ENCODE measurements at regions not wholly inside any gene's neighbourhood (a gene's known extent, or its start where the extent isn't known, plus 50 kb on each side); places are given as distances from the start of the nearest gene placed in this dataset.
"Not testable (repeated sequence)": the region's sequence is repeated elsewhere in the genome, so short reads cannot be mapped to it uniquely, and the experiment has no call there.

DNA sequence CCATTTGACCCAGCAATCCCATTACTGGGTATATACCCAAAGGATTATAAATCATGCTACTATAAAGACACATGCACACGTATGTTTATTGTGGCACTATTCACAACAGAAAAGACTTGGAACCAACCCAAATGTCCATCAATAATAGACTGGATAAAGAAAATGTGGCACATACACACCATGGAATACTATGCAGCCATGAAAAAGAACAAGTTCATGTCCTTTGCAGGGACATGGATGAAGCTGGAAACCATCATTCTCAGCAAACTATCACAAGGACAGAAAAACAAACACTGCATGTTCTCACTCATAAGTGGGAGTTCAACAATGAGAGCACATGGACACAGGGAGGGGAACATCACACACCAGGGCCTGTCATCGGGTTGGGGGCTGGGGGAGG lies 225.9 kb upstream of the SETMAR start:
- not testable (repeated sequence) for DNase-seq

DNA sequence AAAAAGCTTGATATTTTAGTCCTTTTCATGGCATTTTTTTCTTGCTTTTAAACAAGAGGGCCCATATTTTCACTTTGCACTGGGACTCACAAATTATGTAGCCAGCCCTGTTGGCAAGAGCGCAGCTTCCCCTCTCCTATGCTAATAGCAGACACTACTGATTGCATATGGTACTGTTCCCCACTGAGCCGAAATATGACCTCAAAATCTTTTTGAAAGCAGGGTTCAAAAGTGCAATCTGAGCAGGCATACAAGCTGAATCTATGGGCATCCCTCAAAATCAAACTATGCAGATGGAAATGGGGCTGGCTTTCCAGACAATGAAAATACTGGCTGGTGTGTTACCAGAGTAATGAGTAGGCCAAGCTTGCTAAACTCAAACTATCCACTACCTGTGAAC lies 225.2 kb upstream of the SETMAR start:
- DNase-seq: no peak

DNA sequence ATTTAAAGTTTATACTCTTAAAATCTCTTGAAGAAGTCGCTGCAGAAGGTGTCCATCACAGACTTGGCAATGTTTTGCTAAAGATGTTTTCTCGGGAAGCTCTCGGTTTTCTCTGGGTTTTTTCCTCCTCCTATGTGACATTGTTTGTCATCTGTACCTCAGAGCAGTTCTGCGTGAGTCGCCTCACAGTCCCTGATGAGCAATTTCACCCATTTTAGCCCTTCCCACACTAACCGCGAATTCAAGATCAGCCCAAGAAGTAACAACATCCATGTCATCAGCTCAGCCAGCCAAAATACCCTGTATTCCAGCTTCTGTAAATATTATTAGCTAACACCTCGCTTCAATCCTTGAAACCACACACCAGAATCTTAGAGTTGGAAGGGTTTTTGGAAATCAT lies 224.3 kb upstream of the SETMAR start:
- DNase-seq: no peak

DNA sequence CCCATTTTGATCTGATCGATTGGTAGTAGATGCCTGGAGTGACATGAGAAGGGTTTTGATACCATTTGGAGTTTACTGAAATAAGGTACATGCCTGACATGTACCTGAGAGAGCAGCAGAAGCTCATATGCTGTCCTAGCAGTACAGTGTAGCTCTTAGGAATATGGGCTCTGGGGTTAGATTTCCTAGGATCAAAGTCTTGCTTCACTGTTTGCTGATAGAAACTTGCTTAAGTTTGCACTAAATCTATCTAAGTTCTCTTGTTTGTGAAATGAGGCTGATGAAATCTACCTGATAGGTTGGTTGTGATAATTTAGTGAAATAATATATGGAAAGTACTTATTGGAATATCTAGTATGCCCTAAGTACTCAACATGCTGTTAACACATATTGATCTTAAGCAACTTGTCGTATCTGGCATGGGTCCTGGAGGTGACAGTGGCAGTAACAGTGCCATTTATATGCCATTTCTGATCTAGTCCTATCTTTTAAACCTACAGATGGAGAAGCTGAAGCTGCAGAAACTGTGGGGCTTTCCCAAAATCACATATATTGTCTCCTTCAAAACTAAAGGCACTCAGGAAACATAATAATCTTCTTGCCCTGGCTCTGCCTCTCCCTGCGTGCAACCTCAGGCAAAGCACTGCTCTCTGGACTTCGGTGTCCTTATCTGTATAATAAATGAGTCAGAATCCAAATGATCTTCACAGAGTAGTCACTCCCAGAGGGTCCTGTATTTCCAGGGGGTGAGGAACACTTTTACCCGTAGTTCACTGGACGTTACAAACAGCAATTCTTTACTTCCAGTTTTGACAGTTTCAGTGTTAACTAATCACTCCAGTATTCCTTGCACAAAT lies 223.6 kb upstream of the SETMAR start:
- no peak for DNase-seq

DNA sequence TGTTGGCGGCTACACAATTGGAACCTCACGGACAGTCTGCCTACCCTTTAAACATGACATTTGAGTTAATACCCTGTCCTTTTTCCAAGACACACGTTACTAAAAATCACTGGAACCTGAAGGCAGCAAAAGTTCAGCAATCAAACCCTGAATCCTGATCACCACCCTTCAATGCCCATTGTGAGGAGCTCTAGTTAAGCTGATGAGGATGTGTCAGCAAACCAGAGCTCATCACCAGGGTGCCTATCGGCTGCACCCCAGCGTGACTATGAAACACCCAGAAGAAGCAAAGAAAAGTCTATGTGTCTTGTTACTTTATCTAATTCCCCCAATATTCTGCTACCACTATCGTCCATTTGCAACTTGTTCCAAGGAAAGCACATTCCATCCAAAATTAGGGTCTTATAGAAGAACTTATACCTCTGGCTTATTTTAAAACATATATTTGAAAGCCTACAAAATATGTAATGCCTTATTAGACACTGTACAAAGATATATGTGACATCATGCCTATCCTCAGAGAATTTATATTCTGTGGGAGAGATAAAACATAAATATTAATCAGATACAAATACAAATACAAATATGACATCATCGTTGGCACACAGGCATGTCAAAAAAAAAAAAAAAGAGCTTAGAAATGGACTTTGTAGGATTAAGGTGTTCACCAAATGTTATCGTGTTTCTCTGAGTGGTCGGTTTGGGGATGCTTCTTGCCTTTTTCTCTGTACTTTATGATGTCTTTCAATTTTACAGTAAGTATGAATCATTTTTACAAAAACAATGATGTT lies 219.7 kb upstream of the SETMAR start:
- DNase-seq: no peak

DNA sequence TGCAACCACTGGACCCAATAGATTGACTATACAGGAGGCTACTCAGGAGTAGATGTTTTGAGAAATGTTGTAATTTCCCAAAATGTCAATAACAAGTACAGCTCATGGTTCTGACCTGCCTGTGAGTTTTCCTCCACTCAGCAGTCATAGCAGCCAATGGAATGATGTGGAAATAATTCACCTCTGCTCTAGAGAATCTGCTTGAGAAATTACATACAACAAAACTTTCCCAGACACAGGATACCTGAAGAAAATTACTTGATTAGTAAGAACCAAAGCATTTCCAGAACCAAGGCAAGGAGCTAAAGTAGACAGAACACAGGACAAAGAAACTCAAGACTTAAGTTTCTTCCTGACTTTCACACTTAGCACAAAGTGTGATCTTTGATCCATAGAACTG lies 218.9 kb upstream of the SETMAR start:
- DNase-seq: no peak

DNA sequence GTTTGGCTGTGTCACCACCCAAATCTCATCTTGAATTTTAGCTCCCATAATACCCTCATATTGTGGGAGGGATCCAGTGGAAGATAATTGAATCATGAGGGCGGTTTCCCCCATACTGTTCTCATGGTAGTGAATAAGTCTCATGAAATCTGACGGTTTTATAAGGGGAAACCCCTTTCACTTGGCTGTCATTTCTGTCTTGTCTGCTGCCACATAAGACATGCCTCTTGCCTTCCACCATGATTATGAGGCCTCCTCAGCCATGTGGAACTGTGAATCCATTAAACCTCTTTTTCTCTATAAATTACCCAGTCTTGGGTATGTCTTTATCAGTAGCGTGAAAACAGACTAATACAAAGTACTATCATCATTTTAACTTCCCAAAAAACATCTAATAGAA lies 216.5 kb upstream of the SETMAR start:
- DNase-seq: not testable (repeated sequence)

DNA sequence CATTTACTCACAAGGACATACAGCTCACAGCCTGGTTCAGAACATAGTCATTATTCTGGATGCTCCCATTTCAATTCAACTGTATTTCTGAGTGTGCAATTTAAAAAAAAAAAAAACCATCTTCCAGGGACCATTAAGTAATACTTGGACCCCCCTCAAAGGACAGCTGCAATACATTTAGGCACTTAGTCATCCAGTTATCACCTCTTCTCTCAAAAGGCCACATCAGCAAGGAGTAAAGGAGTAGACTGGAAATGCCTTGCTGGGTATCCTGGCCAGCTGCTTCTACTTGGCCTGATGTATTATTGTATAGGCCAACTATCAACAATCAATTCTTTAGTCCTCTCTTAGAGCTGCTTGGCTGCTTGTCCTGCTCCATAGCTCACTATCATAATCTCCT lies 211.4 kb upstream of the SETMAR start:
- no peak for DNase-seq

DNA sequence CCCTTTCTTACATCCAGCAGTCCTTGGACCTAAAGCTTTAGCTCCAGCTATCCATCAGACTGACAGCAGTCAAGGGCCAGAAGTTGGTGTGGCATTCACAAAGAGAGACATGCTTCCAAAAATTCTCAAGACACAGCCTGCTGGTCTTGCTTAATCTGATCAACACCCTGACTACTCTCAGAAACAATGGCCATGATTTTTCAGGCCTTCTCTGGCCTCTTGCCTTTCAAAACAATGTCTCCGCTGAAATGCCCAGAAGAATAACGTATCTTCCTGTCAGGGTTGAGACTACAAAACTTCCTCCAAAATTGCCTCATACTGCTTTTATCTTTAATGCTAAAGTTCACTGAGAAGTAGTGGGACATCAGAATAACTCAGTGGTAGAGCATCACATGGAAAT lies 205.4 kb upstream of the SETMAR start:
- DNase-seq: no peak

DNA sequence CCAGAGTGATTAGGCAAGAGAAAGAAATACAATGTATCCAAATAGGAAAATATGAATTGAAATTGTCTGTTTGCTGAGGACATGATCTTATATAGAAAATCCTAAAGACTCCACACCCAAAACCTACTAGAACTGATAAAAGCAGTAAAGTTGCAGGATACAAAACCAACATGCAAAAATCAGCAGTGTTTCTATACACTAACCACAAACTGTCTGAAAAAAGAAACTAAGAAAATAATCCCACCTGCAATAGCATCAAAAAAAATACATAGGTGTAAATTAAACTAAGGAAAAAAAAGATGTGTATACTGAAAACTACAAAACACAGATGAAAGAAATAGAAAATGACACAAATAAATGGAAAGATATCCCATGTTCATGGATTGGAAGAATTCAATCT lies 203.6 kb upstream of the SETMAR start:
- no peak for DNase-seq

DNA sequence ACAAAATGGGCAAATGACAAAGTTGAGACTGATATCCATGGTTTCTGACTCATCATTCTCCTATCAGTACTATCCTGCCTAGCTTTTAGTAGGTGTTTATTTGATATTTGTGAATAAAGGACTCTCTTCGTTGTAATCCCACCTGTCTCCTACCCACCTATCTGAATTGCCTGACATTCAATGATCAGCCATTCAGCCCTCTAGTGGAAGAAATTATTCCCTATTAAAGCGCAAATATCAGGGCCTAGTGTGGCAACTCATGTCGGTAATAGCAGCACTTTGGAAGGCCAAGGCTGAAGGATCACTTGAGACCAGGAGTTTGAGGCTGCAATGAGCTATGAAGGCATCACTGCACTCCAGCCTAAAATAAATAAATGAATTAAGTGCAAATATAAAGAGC lies 195.7 kb upstream of the SETMAR start:
- no peak for DNase-seq

DNA sequence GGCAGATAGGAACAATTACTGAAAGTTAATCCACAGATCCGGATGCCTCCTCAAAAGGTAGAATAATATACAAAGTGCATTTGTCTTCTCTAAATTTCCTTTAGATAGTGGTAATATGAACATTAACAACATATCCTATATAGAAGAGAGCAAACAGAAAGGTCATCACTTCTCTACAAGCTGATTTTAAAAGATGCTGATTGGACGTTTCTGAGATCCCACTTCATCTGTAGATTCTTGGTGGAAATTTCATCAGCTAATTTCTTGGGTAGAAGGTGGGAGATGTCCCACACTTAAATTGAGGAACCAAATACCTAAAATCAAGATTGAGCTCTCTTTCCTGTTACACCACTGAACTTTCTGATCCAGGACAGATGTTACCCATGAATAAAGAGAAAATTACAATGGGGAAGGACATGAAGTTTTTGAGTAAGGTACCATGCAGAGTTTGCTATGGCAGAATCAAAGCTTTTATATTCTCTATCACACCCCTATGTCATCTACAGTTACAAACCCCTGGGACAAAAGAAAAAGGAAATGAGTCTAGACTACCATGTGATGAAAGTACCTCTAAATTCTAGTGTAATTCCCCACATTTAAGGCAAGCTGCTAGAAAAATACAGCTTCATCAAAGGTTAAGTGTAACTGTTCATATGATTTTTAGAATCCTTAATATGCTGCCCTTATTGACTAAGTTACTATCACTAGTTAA lies 189.2 kb upstream of the SETMAR start:
- DNase-seq: no peak

DNA sequence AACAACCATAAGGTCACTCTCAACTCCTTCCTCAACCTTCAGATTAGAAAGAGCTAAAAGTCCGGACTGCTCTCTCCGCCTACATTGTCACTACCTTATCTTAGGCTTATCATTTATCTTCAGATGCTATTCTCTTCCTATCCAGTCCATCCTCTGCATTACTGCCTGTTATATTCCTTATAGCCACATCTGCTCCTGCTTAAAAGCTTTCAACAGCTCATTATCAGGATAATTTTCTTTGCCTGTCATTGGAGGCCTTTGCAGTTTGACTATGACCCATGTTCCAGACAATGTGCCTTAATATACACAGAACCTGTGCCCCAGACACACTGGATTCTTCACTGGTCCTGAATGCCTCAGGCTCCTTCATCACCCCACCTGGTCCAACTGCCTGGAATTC lies 184.1 kb upstream of the SETMAR start:
- DNase-seq: no peak

DNA sequence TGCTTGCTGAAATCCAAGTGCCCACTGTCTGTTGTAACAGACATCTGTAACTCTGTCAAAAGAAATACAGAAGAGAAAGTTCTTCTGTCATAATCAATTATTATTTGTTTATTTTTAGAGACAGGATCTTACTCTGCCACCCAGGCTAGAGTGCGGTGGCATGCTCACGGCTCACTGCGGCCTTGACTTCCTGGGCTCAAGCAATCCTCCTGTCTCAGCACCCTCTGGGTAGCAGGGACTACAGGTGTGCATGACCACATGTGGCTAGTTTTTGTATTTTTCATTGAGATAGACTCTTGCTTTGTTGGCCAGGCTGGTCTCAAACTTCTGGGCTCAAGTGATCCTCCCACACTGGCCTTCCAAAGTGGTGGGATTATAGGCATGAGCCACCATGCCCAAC lies 177.6 kb upstream of the SETMAR start:
- no peak for DNase-seq

DNA sequence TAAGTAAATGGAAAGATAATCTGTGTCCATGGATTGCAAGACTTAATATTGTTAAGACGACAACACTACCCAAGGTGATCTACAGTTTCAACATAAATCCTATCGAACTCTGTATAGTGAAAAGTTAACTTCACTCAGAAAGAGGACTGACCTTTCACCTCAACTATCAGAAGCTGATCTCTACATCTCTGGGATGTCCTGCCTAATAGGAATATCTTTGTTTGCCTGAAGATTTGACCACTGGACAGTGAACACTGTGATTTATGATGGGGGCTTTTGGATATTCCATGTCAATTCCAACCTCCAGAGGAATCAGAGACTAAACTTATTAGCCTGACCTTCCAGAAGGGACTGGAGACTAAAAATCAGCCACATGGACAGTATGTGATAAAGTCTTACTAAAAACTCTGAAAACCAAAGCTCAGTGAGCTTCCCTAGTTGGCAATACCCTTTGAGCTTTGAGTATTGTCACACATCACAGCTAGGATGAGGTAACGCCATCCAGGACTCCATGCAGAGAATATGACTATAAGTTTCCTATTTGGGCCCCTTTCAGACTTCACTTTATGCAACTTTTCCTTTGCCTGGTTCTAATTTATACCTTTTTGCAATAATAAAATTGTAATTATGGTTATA lies 164.9 kb upstream of the SETMAR start:
- no peak for DNase-seq

DNA sequence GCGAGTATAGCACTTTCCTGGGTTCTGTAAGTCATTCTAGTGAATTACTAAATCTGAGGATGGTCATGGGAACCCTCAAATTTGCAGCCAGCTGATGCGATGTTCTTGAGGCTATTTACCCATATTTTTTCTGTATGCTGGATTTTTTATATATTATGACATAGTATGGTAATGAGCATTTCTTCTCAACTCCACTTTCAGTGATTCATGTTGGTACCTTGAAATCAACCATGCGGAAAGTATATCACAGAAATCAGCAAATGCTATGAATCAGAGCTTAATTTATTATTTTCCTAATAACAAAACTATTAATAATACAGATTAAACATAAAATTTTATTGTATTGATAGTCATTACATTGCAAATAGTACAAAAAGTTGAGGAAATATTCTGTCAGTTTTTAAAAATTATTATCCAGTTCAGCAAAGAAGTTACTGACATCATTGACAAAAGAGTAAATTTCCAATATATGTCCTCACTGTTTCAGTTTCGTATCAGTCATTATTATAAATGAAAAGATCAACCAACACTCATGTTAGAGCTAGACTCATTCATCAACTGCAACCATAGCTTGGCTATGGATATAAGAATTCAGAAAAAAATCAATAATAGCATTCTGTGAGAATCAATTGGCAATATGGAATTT lies 164.3 kb upstream of the SETMAR start:
- no peak for DNase-seq

DNA sequence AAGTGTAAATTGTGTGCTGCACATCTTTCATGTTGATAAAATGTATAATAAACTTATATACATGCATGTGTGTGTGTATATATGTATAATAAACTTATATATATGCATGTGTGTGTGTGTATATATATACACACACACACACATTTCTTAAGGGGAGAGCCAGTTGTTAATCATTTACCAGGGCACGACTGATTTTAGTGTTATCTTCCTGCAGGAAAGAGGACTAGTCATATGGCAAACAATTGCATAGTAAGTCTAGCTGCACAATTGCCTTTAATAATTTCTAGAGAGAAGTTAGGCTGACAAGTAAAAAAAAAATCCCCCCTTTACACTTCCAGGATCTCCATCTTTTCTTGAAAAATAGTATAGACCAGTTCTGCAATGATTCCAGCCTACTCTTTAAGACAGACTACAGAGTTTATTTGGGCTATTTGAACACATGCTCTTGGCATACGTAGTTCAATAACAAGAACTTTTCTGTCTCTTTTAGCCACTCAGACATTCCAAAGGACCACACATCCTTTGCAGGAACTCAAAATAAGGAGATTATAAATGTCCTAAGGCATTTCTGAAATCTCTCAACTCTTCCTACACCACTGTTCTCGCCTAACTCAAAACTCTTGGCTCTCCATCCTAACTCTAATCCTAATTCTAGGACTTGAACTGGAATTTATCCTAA lies 163.6 kb upstream of the SETMAR start:
- no peak for DNase-seq

DNA sequence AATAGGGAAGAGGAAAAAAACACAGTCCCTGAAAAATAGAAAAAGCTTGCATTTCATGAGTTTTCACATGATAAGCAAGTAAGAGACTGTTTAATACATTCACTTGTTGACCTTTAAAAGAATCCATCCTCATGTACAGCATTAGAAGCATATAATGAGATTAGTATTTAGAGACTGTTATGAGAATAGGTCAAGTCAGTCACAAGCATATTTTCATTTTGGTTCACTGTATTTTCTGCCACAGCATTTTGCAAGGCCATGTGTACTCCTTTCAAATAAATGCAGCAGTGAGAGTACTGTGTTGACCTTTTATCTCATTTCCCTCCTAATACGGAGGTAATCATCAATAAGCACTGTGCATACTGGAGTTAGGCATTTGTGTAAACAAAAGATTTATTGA lies 162.2 kb upstream of the SETMAR start:
- no peak for DNase-seq

DNA sequence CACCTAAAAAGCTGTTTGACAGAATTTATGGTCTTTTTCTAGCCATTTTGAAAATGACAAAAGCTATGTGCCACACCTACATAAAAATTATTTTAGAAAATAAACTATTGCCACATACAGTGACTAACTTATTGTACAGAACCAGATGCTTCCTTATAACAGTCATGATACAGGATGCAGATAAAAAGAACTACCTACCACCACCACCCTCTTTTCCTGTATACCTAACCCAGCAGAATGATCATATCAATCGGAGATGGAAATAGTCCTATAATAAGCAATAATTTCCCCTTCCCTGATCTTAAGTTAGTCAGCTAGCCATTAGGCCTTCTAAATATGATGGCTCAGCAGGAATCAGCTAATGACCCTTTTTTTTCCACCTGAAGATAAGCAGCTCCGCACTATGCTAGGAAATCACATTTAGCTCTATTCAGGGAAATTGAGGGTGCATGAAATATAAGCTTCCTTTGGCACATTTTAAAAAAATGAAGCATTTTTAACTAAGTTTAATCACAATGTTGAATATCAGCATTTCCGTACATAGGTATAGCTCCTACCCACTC lies 155.5 kb upstream of the SETMAR start:
- DNase-seq: no peak

DNA sequence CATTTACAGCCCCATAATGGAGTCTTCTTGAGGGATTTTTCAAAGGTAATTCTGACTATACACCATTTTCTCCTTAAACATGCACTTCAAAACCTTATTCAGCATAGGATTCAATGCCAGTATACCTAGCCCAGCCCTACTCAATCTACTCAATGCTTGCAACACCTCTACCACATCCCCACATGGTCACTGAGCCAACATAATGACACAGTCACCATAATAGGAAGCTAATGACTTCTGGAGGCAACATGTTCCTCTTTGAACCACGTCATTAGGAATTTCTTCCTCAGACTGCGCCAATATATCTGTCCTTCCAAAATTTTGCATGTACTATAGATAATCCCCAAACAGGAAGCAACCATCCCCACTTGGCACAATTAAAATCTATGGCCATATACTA lies 153.9 kb upstream of the SETMAR start:
- DNase-seq: no peak

DNA sequence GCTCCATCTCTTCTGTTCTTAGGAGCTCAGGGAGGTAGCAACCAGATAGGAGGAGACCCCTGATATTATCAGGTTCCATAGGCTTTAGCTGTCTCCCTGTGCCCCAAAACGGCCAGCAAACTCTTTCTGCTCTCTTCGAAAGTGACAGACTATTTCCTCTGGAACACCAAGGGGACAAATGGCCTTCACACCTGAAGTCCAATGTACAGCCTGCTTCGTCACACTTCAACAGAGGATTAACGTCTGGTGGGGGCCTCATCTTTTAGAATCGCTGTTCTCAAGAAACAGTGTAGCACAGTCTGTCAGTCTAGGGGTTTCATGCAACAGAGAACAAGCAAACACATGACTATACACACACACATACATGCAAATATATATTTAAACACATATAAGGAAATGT lies 152.4 kb upstream of the SETMAR start:
- DNase-seq: no peak

Measured in C1 segment of cervical spinal cord (tissue), 14 donors.